Head of caudate nucleus (tissue), 42 donors: ENCODE measurements at regions not wholly inside any gene's neighbourhood (a gene's known extent, or its start where the extent isn't known, plus 50 kb on each side); places are given as distances from the start of the nearest gene placed in this dataset.
A peak's percentile ranks its signal among the peaks of the same experiment; 100 is the strongest.
"Not testable (repeated sequence)": the region's sequence is repeated elsewhere in the genome, so short reads cannot be mapped to it uniquely, and the experiment has no call there.

Source experiments
- DNase-seq, 42 donors: peaks; one replicate each; pipeline versions ENCODE4 v3.0.0 to v3.0.0-alpha.2; 2020 to 2021; ENCODE audit warnings: mixed read lengths in 7 of 42
- intact Hi-C: fragments of 100-400 bp; cut with DNase I; formaldehyde crosslinking; loops from one replicate; pipeline ENCODE4 v1.15.0; 2022

DNA sequence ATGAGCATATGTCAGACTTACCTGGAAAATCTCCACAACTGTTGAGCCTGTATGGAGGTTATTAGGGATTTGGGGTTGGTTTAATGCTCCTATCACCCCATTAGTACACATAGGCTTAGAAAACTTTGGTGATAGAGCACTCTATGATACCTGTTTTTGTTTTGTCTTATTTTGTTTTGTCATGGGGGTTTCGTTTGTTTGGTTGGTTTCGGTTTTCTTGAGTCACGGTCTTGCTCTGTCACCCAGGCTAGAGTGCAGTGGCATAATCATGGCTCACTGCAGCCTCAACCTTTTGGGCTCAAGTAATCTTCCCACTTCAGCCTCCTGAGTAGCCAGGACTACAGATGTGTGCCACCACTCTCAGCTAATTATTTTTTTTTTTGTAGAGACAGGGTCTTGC, 70.0 kb downstream of the MZT1 start:
- no peak for DNase-seq

DNA sequence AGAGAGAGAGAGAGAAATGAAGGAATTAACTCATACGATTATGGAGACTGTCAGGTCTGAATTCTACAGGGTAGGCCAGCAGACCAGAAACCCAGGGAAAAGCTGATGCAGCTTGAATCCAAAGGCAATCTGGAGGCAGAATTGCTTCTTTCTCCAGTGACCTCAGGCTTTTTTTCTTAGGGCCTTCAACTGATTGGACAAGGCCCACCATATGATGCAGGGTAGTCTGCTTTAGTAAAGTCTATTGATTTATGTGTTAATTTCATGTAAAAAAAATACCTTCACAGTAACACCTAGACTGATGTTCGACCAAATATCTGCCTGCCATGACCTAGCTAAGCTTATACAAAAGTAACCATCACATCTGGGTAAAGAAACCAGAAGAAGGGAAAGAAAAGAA, 71.1 kb downstream of the MZT1 start:
- DNase-seq: no peak
- intact Hi-C loops: no loop called here

More for the DNA sequence above, 70.0 kb downstream of the MZT1 start:
- intact Hi-C loops: no loop called here

DNA sequence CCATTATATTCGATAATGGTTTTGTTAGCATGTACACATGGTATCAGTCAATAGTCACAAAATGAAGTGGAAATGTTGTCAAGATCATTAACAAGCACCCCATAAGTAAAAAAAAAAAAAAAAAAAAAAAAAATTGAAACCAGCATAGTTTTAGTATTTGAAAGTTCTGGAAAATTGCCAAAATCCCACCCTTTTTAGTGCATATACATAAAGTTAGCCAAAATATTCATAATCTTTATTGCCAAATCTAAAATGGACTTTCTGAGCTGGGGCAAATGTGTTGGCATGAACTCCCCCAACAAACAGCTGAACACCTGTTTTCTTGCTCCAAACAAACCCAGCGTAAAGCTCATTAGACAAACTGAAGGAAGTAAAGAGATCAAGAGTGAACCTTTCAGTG, 73.9 kb downstream of the MZT1 start:
- intact Hi-C loops: no loop called here
- no peak for DNase-seq

DNA sequence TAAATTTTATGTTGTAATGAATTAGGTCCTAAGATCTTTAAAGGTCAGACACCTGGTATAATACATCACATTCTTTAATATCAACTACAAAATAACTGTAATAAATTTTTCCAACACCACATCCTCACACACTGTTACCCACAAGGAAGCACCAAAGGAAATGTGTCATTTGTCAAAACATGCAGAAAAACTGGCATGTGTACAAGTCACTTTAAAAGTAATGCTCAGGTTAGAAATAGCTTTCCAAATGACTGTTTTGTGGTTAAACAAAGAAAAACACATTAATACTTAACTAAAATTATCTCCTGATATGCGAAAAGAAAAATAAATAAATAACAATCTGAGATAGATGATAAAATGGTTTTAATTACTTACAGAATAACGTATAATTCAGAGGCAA, 74.7 kb downstream of the MZT1 start:
- intact Hi-C loops: no loop called here
- DNase-seq: no peak

DNA sequence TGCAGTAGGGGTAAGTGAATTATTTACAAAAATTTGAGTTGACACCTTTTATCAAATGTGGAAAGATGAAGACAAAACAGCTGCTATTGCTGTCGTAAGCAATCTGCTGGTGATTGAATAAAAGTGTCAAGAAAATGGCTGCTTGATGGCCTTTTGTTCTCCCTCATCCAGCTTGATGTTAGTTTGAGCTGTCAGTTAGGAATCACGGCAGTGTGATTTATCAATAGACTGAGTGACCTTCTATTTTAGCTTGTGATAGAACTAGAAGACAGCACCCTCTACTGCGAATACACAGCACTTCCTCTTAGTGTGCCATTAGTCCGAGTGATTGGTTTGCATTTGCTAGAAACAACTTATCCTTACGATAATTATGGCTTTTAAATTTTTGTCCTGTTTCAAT, 76.3 kb downstream of the MZT1 start:
- DNase-seq: peak in 7 of 42 donors; percentile 2 to 37 (median 8)

DNA sequence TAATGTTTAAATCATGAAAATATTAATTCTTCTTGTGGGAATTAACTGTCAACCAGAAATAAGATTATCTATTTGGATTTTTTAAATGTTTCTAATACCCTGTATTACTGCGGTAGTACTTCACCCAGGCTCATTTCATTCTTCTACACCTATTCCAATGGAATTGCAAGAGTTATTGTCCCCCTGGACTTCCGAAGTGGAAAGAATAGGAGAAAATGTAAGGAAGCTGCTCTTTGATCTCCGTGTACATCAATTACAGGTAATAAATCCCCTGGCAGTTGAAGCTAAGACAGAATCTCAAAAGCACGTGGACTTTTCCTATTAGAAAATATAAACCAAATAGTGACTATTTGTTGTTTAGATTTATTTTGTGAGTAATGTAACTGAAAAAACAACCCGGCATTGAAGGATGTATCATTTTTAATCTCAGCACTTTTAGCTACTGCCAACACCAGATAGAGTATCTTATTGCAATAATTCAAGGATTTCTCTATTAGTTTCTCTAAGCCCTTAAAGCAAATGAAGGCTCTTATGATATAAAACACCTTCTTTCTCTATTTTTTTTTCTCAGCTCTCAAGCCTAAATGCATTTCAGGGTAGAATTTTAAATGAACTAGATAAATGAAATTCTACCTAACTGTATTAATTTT, 77.3 kb downstream of the MZT1 start:
- intact Hi-C loops: no loop called here
- no peak for DNase-seq

More for the DNA sequence above, 76.3 kb downstream of the MZT1 start:
- intact Hi-C loops: no loop called here

DNA sequence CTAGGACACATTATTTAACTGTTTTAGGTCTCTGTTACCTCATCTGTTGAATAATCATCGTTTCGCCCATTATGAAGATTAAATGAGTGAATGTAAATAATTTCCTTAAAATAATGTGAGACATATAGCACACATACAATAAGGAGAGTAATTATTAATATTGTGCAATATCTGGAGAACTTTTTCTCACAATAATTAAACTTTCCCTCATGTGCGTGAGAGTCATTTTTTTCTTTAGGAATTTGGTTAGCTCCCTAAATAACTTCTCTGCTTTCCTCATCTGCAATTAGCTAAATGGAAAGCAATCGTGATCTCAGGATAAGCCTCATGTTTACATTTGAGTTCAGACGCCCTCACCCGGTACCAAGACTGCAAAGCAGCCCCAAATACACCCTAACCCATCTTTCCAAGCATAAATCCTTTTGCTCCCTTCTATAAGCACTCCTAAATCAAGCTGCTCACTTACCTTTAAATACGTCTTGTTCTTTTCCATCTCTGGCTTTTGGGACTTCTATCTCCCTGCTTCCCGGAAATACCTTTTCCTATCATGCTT, 78.8 kb downstream of the MZT1 start:
- no peak for DNase-seq
- intact Hi-C loops: no loop called here

DNA sequence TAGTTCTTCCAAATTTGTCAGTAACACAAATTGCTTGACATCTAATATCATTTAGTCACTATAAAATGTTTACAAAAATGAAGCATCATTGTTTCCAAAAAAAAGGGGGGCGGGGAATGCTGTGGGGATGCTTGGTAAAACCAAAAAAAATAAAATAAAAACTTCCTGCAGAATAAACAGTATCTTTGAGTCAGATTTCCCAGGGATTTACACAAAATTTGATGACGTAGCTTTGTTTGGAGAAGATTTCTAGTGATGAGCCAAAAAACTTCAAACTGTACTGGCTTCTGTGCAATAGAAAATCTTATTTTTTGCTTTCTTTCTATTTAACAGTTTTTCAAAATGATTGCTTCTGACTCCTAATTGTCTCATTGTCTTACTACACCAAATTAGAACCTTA, 80.0 kb downstream of the MZT1 start:
- DNase-seq: no peak

DNA sequence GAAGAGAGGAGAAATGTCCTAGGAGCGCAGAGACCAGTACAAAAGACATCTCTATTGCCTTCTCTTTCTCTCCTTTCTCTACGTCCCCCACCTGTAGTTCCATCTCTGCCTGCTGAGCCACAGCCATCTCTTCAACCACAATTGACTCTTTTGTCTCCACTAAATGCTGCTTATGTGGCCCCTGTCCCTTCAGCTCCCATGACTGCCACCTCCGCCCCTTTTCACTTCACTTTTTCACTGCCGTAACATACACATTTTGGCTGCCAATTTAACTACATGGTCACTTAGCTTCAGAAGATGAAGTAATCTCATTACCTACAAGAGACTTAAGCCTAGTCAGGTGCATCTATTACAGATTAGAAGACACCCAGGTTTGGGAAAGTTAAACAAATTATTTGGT, 81.9 kb downstream of the MZT1 start:
- intact Hi-C loops: no loop called here
- DNase-seq: no peak

More for the DNA sequence above, 80.0 kb downstream of the MZT1 start:
- intact Hi-C loops: no loop called here

DNA sequence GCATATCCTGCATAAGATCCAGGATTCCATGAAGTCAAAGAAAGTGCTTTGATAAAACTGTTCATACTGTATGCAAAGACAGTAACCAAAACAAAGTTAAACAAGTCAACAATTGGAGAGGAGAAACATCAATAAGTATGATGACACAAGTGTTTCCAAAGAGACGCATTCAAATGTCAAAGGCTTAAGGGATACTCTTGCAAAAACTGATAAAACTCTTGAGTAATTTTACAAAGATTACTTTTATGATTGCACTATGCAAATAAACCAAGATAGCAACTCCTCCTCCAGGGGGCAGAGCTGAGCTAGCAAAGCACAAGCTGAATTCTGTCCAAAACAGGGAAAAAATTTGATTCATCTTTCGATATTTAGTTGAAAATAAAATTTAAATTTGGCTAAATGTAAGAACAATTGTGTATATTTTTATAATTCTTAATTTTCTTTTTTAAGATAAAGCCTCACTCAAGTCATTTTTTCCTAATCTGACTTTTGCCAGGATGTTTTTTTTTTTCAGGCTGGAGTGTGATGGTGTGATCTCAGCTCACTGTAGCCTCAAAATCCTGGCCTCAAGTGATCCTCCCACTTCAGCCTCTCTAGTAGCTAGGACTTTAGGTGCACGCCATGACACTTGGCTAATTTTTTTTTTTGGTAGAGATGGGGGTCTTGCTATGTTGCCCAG, 84.0 kb downstream of the MZT1 start:
- intact Hi-C loops: no loop called here
- peak; percentile 9 to 83 (median 58) for DNase-seq

DNA sequence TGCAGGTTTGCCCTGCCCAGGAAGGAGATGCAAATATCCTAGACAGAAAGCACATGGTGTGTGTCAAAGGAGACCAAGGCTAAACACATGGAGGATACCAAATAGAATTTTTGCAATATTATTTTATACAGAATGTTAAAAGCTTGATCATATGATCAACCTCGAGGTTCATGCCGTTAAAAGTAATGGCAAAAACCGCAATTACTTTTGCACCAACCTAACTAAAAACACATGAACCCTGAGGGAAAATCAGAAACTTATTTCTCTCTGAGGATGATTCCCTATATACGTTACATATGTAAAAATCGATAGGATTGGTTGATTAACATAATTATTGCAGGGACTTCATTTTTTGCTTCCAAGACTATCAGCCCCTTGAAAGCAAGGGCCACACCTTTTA, 88.1 kb downstream of the MZT1 start:
- intact Hi-C loops: no loop called here
- DNase-seq: no peak

DNA sequence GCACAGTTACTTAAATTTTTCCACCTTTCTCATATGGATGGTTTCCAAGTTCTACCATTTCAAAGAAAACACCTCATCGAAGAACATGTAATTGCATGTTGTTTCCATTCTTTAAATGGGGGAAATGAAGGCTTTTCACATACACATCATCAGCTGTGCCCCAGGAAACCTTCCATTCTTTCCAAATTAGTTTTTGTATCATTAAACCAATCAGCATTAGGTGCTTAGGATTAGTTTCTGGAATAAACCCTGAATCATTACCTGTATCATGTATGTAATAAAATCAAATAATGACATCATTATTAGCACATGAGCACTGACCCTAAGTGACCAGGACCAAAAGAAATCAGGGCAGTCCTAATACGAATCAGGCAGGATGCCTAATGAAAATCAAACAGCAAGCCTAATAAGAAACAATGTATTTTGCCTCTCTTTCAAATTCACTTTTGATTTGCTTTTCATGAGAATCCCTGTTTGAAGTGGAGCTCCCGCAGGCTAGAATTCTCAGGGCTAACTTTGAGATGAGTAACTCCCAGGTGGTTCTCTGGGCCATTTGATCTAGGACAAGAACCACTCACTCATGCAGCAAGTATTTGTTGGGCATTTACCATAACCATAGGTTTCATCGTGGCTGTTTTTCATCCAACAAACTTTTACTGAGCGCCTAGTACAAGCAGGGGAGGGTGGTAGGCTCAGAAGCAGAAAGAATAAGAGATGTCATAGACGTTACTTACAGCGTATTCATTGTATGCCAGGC, 89.2 kb downstream of the MZT1 start:
- no peak for DNase-seq
- intact Hi-C loops: no loop called here

DNA sequence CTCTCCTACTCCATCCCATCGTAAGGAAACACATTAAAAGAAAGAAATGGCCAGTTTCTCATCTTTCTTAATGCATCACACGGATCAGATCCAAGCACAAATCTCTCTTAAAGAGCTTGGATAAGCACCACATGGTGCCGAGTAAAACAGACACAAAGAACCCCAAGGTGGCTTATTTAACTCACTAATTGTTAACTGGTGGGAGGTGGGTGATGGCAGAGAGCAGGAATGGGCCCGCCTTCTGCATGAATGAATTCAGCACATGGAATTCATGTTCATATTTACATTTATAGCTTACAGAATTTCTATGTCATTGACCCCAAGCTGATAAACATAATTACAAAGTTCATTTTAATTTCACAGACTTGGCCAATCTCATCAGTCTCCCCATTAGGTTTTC, 89.9 kb downstream of the MZT1 start:
- intact Hi-C loops: no loop called here
- DNase-seq: no peak

DNA sequence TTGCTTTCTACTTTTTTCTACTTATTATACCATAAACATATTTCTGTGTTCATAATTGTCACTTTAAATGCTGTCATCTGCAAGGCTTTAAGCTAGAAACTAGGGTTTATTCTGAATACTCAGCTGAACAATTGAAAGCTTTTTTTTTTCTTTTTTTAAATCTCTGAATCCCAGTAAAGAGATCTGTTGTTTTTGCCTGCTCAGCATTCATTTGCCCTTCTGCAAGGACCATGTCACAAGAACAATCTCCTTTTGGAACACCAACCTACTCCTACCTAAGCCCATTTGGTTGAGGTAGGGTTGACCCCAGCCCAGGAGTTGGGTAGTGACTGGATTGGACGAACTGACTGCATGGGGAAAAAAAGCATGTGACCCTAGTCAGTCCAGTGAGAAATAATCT, 92.6 kb downstream of the MZT1 start:
- no peak for DNase-seq
- intact Hi-C loops: no loop called here

DNA sequence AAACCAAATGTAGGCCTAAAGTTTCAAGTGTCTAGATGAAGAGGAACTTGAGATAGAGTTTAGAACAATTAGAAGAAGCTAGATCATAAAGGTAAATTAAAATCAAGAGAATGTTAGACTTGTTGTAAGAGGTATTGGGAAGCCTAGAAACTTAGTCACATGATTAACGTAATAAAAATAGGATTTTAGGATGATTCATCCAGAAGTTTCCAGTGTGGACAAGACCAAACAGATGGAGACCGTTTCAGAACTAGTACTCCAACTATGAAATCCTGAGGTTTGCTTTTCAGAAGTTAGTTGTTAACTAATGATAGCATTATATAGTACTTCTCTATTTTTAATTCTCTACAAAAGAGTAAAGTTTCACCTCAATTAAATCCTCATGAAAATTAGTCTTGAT, 104.9 kb downstream of the MZT1 start:
- DNase-seq: no peak
- intact Hi-C loops: no loop called here

DNA sequence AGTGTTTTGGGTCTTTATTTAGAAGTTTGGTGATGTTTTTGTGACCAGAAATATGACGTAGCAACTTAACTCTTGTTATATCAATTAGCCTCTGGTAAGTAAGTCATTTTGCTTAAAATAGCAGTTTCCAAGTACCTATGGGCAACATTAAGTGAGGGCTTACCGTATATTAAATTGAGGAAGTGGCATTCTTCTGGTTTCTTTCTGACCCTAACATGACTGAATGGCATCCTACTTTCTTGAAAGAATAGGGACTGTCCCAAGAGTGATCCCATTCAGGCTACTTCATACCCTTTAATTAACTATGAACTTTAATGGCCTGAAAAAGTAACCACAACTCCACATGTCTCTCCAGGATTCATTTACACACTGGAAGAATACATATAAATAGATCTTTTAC, 106.6 kb downstream of the MZT1 start:
- intact Hi-C loops: no loop called here
- no peak for DNase-seq

DNA sequence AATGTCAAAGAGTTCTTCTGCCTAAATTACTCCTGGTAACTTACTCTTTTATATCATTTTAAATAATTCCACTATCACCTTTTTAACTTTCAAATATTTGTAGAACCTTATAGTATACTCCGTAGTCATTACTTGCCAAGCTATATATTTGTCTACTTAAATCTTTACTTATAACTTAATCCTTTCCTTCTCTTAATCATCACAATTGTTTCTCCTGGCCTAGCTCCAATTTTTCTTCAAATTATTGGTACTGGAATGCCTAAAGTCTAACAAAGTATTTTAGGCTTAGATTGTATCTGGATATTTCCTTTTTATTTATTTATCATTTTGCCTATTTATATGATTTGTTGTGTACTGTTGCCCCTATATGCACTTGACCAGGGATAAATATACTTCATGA, 109.5 kb downstream of the MZT1 start:
- intact Hi-C loops: no loop called here
- DNase-seq: no peak

DNA sequence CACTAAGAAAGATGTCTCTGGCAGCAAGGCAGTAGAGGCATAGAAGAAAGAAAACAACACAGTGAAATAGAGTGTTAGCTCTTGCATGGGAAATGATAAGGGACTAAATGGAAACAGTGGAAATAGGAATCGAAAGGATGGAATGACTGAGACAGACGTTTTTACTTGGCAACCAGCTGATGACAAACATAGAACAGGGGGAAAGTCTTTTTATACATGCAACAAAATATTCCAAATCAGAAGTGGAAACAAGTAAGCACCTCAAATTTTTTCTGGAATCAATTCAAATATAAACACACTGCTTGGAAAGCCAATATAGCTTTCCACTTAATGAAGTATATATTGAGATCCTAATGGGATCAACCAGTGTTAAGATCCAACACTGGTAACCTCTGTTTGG, 110.2 kb downstream of the MZT1 start:
- intact Hi-C loops: no loop called here

DNA sequence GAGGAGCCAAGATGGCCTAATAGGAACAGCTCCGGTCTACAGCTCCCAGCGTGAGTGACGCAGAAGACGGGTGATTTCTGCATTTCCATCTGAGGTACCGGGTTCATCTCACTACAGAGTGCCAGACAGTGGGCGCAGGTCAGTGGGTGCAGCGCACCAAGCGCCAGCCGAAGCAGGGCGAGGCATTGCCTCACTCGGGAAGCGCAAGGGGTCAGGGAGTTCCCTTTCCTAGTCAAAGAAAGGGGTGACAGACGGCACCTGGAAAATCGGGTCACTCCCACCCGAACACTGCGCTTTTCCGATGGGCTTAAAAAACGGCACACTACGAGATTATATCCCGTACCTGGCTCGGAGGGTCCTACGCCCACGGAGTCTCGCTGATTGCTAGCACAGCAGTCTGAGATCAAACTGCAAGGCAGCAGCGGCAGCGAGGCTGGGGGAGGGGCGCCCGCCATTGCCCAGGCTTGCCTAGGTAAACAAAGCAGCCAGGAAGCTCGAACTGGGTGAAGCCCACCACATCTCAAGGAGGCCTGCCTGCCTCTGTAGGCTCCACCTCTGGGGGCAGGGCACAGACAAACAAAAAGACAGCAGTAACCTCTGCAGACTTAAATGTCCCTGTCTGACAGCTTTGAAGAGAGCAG, 117.1 kb downstream of the MZT1 start:
- DNase-seq, intact Hi-C loops: not testable (repeated sequence)

More for the DNA sequence above, 110.2 kb downstream of the MZT1 start:
- no peak for DNase-seq
